ENCODE measurements at regions not wholly inside any gene's neighbourhood (a gene's known extent, or its start where the extent isn't known, plus 50 kb on each side); places are given as distances from the start of the nearest gene placed in this dataset.
"Not testable (repeated sequence)": the region's sequence is repeated elsewhere in the genome, so short reads cannot be mapped to it uniquely, and the experiment has no call there.

- Mint-ChIP-seq H3K27me3 (peaks cover 9% of the 10 kb centered on the region), H3K27ac (no peak overlapping the region), H3K4me1 (no peaks in the 10 kb centered on the region), H3K9me3 (no peaks in the 10 kb centered on the region), H3K4me3 (no peak overlapping the region), H3K36me3 (ENCODE audit: low read depth) (no peaks in the 10 kb centered on the region)
- DNase-seq, result no peak
- no peak for ATAC-seq
Observed at GRCh38 chrX:20712811-20713210, 446.1 kb upstream of the RPS6KA3 start.

- Mint-ChIP-seq H3K36me3 (ENCODE audit: low read depth) (no peaks in the 10 kb centered on the region), H3K9me3 (no peaks in the 10 kb centered on the region), H3K4me1 (no peaks in the 10 kb centered on the region), H3K27ac (no peak overlapping the region), H3K27me3 (peaks cover 9% of the 10 kb centered on the region), H3K4me3 (no peak overlapping the region)
- ATAC-seq (no peak), DNase-seq (no peak)
Observed at GRCh38 chrX:20711366-20711765, 444.7 kb upstream of the RPS6KA3 start.

- H3K9me3 Mint-ChIP-seq, result no peaks in the 10 kb centered on the region
- no peak overlapping the region for H3K27ac Mint-ChIP-seq
- peaks cover 8% of the 10 kb centered on the region for H3K27me3 Mint-ChIP-seq
- no peak for DNase-seq
- no peak for ATAC-seq
- H3K4me3 Mint-ChIP-seq, result no peak overlapping the region
- no peaks in the 10 kb centered on the region for H3K36me3 Mint-ChIP-seq (ENCODE audit: low read depth)
- H3K4me1 Mint-ChIP-seq, result no peaks in the 10 kb centered on the region
Observed at GRCh38 chrX:20693078-20693477, 426.4 kb upstream of the RPS6KA3 start.

- H3K9me3 Mint-ChIP-seq, result no peaks in the 10 kb centered on the region
- H3K27me3 Mint-ChIP-seq, result peaks cover 9% of the 10 kb centered on the region
- H3K4me1 Mint-ChIP-seq, result no peaks in the 10 kb centered on the region
- H3K4me3 Mint-ChIP-seq, result no peak overlapping the region
- no peak for DNase-seq
- H3K36me3 Mint-ChIP-seq (ENCODE audit: low read depth), result no peaks in the 10 kb centered on the region
- no peak for ATAC-seq
- no peak overlapping the region for H3K27ac Mint-ChIP-seq
Observed at GRCh38 chrX:20686256-20686655, 419.5 kb upstream of the RPS6KA3 start.

- Mint-ChIP-seq H3K27ac (no peak overlapping the region), H3K4me3 (no peak overlapping the region), H3K36me3 (ENCODE audit: low read depth) (no peaks in the 10 kb centered on the region), H3K4me1 (no peaks in the 10 kb centered on the region), H3K27me3 (peaks cover 9% of the 10 kb centered on the region), H3K9me3 (no peaks in the 10 kb centered on the region)
- no peak for ATAC-seq
- DNase-seq, result no peak
Observed at GRCh38 chrX:20685652-20686051, 418.9 kb upstream of the RPS6KA3 start.

- Mint-ChIP-seq H3K36me3 (ENCODE audit: low read depth) (no peaks in the 10 kb centered on the region), H3K27ac (no peak overlapping the region), H3K4me1 (no peaks in the 10 kb centered on the region), H3K4me3 (no peak overlapping the region), H3K27me3 (peaks cover 2% of the 10 kb centered on the region), H3K9me3 (no peaks in the 10 kb centered on the region)
- ATAC-seq (no peak), DNase-seq (no peak)
Observed at GRCh38 chrX:20681683-20682082, 415.0 kb upstream of the RPS6KA3 start.

- H3K4me1 Mint-ChIP-seq, result no peaks in the 10 kb centered on the region
- H3K4me3 Mint-ChIP-seq, result no peak overlapping the region
- no peak overlapping the region for H3K27ac Mint-ChIP-seq
- H3K27me3 Mint-ChIP-seq, result peaks cover 2% of the 10 kb centered on the region
- no peak for DNase-seq
- H3K9me3 Mint-ChIP-seq, result no peaks in the 10 kb centered on the region
- H3K36me3 Mint-ChIP-seq (ENCODE audit: low read depth), result no peaks in the 10 kb centered on the region
- ATAC-seq, result no peak
Observed at GRCh38 chrX:20680998-20681397, 414.3 kb upstream of the RPS6KA3 start.

GRCh38 chrX:20672476-20672875, 405.8 kb upstream of the RPS6KA3 start:
- no peak for DNase-seq
- ATAC-seq, result no peak
- no peaks in the 10 kb centered on the region for H3K4me1 Mint-ChIP-seq
- H3K36me3 Mint-ChIP-seq (ENCODE audit: low read depth), result no peaks in the 10 kb centered on the region
- no peak overlapping the region for H3K4me3 Mint-ChIP-seq
- no peak overlapping the region for H3K27ac Mint-ChIP-seq
- H3K27me3 Mint-ChIP-seq, result no peaks in the 10 kb centered on the region
- no peaks in the 10 kb centered on the region for H3K9me3 Mint-ChIP-seq

GRCh38 chrX:20671746-20672145, 405.0 kb upstream of the RPS6KA3 start:
- not testable (repeated sequence) for H3K4me1 Mint-ChIP-seq; H3K9me3 Mint-ChIP-seq; DNase-seq; H3K27me3 Mint-ChIP-seq; H3K36me3 Mint-ChIP-seq (ENCODE audit: low read depth); H3K4me3 Mint-ChIP-seq; H3K27ac Mint-ChIP-seq; ATAC-seq

GRCh38 chrX:20670611-20671010, 403.9 kb upstream of the RPS6KA3 start:
- Mint-ChIP-seq H3K27ac (no peak overlapping the region), H3K36me3 (ENCODE audit: low read depth) (no peaks in the 10 kb centered on the region), H3K4me1 (no peaks in the 10 kb centered on the region), H3K27me3 (no peaks in the 10 kb centered on the region), H3K4me3 (no peak overlapping the region), H3K9me3 (no peaks in the 10 kb centered on the region)
- ATAC-seq (no peak), DNase-seq (no peak)

- Mint-ChIP-seq H3K27me3 (no peaks in the 10 kb centered on the region), H3K36me3 (ENCODE audit: low read depth) (no peaks in the 10 kb centered on the region), H3K4me3 (no peak overlapping the region), H3K9me3 (no peaks in the 10 kb centered on the region), H3K27ac (no peak overlapping the region), H3K4me1 (no peaks in the 10 kb centered on the region)
- DNase-seq (no peak), ATAC-seq (no peak)
Observed at GRCh38 chrX:20668550-20668949, 401.8 kb upstream of the RPS6KA3 start.

- H3K4me3 Mint-ChIP-seq, result no peak overlapping the region
- no peaks in the 10 kb centered on the region for H3K27me3 Mint-ChIP-seq
- DNase-seq (no peak), ATAC-seq (no peak)
- no peaks in the 10 kb centered on the region for H3K36me3 Mint-ChIP-seq (ENCODE audit: low read depth)
- no peaks in the 10 kb centered on the region for H3K4me1 Mint-ChIP-seq
- no peaks in the 10 kb centered on the region for H3K9me3 Mint-ChIP-seq
- no peak overlapping the region for H3K27ac Mint-ChIP-seq
Observed at GRCh38 chrX:20666331-20666730, 399.6 kb upstream of the RPS6KA3 start.

GRCh38 chrX:20665481-20665880, 398.8 kb upstream of the RPS6KA3 start:
- Mint-ChIP-seq H3K4me1 (no peaks in the 10 kb centered on the region), H3K27me3 (no peaks in the 10 kb centered on the region), H3K4me3 (no peak overlapping the region), H3K27ac (no peak overlapping the region), H3K36me3 (ENCODE audit: low read depth) (no peaks in the 10 kb centered on the region), H3K9me3 (no peaks in the 10 kb centered on the region)
- ATAC-seq (no peak), DNase-seq (no peak)

- Mint-ChIP-seq H3K4me1 (no peaks in the 10 kb centered on the region), H3K27ac (no peak overlapping the region), H3K4me3 (no peak overlapping the region), H3K9me3 (no peaks in the 10 kb centered on the region), H3K27me3 (no peaks in the 10 kb centered on the region), H3K36me3 (ENCODE audit: low read depth) (no peaks in the 10 kb centered on the region)
- ATAC-seq (no peak), DNase-seq (no peak)
Observed at GRCh38 chrX:20664774-20665173, 398.1 kb upstream of the RPS6KA3 start.

- Mint-ChIP-seq H3K9me3 (no peaks in the 10 kb centered on the region), H3K27ac (no peak overlapping the region), H3K4me3 (no peak overlapping the region), H3K4me1 (no peaks in the 10 kb centered on the region), H3K27me3 (no peaks in the 10 kb centered on the region), H3K36me3 (ENCODE audit: low read depth) (no peaks in the 10 kb centered on the region)
- DNase-seq (no peak), ATAC-seq (no peak)
Observed at GRCh38 chrX:20664131-20664530, 397.4 kb upstream of the RPS6KA3 start.

GRCh38 chrX:20663336-20663735, 396.6 kb upstream of the RPS6KA3 start:
- DNase-seq (no peak), ATAC-seq (no peak)
- Mint-ChIP-seq H3K27ac (no peak overlapping the region), H3K4me3 (no peak overlapping the region), H3K27me3 (no peaks in the 10 kb centered on the region), H3K9me3 (no peaks in the 10 kb centered on the region), H3K4me1 (no peaks in the 10 kb centered on the region), H3K36me3 (ENCODE audit: low read depth) (no peaks in the 10 kb centered on the region)

All from activated naive CD8-positive, alpha-beta T cell treated with anti-CD3 and anti-CD28 coated beads, Interleukin-2, amount 50 U/mL, for 24 hours (primary cell).